Endothelial cell of umbilical vein (primary cell): ENCODE measurements at regions not wholly inside any gene's neighbourhood (a gene's known extent, or its start where the extent isn't known, plus 50 kb on each side); places are given as distances from the start of the nearest gene placed in this dataset.

Experiments
- CTCF ChIP-seq, 2 donors: IDR thresholded peaks; 1 replicate in 1 of 2; 2 replicates in 1 of 2; pipeline ENCODE4 v1.5.1; 2011; ENCODE audit warnings: low read length in 2 of 2, mild to moderate bottlenecking in 2 of 2, moderate library complexity in 2 of 2, control low read depth in 1 of 2, inconsistent platforms in 1 of 2, low read depth in 1 of 2; ENCODE audit not compliant: insufficient read depth in 1 of 2; ENCODE audit errors: extremely low read depth in 1 of 2
- EZH2 ChIP-seq: IDR thresholded peaks from 2 replicates; pipeline ENCODE4 v1.6.1; 2012; ENCODE audit warnings: borderline replicate concordance, low read depth, mild to moderate bottlenecking, moderate library complexity, low read length, inconsistent platforms; ENCODE audit not compliant: severe bottlenecking
- GATA2 ChIP-seq: IDR thresholded peaks from 2 replicates; pipeline ENCODE4 v1.7.0; 2011; ENCODE audit warnings: low read depth, mild to moderate bottlenecking, moderate library complexity, mixed read lengths, low read length; ENCODE audit not compliant: insufficient read length, insufficient read depth
- POLR2A ChIP-seq: IDR thresholded peaks from 2 replicates; pipeline ENCODE4 v1.6.1; 2012; ENCODE audit warnings: low read depth, mild to moderate bottlenecking, control low read depth, low read length
- POLR2AphosphoS5 ChIP-seq: IDR thresholded peaks from 2 replicates; pipeline ENCODE4 v1.6.1; 2012; ENCODE audit warnings: low read depth, mild to moderate bottlenecking, control low read depth, low read length, moderate library complexity; ENCODE audit not compliant: insufficient read depth

DNA sequence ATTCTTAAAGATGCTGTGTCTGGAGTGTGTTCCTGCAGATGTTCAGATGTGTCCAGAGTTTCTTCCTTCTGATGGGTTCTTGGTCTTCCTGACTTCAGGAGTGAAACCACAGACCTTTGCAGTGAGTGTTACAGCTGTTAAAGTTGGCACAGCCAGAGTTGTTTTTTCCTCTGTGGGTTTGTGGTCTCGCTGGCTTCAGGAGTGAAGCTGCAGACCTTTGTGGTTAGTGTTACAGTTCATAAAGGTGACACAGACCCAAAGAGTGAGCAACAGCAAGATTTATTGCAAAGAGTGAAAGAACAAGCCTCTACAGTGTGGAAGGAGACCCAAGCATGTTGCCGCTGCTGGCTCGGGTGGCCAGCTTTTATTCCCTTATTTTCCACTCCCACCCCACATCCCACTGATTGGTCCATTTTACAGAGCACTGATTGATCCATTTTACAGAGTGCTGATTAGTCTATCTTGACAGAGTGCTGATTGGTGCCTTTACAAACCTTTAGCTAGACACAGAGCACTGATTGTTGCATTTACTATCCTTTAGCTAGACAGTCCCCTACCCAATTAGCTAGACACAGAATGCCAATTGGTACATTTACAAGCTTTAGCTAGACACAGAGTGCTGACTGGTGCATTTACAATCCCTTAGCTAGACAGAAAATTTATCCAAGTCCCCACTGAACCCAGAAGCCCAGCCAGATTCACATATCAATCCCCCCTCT, 266.6 kb downstream of the RPS4Y2 start:
- TF ChIP-seq POLR2A (no peak), GATA2 (no peak), CTCF (IDR thresholded peaks at IDR 0.05; ENCODE audit: extremely low read depth in 1 of 2, insufficient read depth in 1 of 2, low read depth in 1 of 2, low read length in 2 of 2) (no peak), POLR2AphosphoS5 (no peak), EZH2 (no peak)
